Esophagus (tissue), 2 donors: ENCODE measurements at regions not wholly inside any gene's neighbourhood (a gene's known extent, or its start where the extent isn't known, plus 50 kb on each side); places are given as distances from the start of the nearest gene placed in this dataset.

Experiments
- H3K27ac ChIP-seq, 2 donors: one replicate each; pipeline ENCODE4 v1.5.1; 2013; ENCODE audit warnings: low read depth in 2 of 2, mild to moderate bottlenecking in 2 of 2, inconsistent platforms in 1 of 2, low read length in 1 of 2, moderate library complexity in 1 of 2
- H3K27me3 ChIP-seq, 2 donors: one replicate each; pipeline ENCODE4 v1.6.1; 2013; ENCODE audit warnings: low read length in 2 of 2, control low read depth in 1 of 2, mild to moderate bottlenecking in 1 of 2; ENCODE audit not compliant: insufficient read depth in 2 of 2, control insufficient read depth in 1 of 2
- H3K36me3 ChIP-seq, 2 donors: one replicate each; pipeline ENCODE4 v1.6.1; 2013; ENCODE audit warnings: low read length in 1 of 2; ENCODE audit not compliant: control insufficient read depth in 2 of 2, insufficient read depth in 2 of 2
- H3K4me1 ChIP-seq, 2 donors: one replicate each; pipeline ENCODE4 v1.6.1; 2013; ENCODE audit warnings: low read length in 1 of 2; ENCODE audit not compliant: control insufficient read depth in 2 of 2, insufficient read depth in 2 of 2
- H3K4me3 ChIP-seq, 2 donors: one replicate each; pipeline ENCODE4 v1.5.1; 2013; ENCODE audit warnings: low read length in 2 of 2, mild to moderate bottlenecking in 2 of 2, low read depth in 1 of 2, moderate library complexity in 1 of 2
- H3K9me3 ChIP-seq, 2 donors: one replicate each; pipeline ENCODE4 v1.6.1; 2013; ENCODE audit warnings: mild to moderate bottlenecking in 2 of 2, low read depth in 1 of 2, low read length in 1 of 2, moderate library complexity in 1 of 2; ENCODE audit not compliant: control insufficient read depth in 2 of 2, insufficient read depth in 1 of 2
- WGBS, 2 donors: extraction: QIAGEN DNeasy Blood & Tissue Kit; methylation state at CpG; one replicate each; pipeline ENCODE4 v1.1.7; 2013; 5-methylcytosine and 5-hydroxymethylcytosine counted together
- donor health status: healthy with polysubstance abuse.
- donor health status: Bipolar disorder and iron deficiency.

DNA sequence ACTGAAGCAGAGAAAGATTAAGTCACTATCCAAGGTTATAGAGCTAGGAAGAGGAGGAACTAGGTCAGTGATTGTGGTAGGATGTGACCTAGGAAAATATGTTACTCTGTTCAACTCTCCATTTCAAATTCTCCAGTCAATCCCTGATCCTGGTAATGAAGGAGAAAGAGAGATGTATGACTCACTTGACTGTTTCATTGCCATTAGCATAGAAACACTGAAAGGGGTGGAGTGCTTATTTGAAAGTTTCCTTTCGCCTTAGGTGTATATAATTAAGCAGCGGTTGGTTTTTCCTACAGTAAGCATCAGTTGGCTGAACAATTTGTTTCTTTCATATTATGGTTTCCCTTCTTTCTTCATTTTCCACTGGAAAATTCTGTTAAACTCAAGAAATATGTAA is 198.1 kb upstream of the CSNK1A1L start:
- Histone ChIP-seq H3K4me3 (no peak overlapping the region), H3K9me3 (no peaks in the 10 kb centered on the region), H3K36me3 (no peaks in the 10 kb centered on the region), H3K27me3 (no peaks in the 10 kb centered on the region), H3K27ac (no peak overlapping the region), H3K4me1 (no peaks in the 10 kb centered on the region)
- 61 to 72% methylated on average over 2 of the region's 2 CpGs for WGBS, 2 donors

DNA sequence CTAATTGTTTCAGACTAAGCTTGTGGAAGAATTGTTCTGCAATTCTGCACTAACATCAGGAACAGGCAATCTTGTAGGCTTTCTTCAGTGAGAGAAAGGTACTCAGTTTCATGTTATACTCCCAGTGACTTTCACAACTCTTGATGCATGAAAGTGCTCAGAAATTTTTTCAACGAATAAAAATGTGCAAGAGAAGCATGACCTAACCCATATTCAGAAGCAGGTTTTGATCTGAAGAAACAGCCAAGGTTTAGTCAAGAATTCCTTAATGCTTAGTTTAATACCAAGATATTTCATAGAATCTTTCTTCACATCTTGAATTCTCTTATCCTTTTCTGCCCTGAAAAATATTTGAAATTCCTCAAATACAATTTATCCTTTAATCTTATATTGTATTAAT is 197.2 kb upstream of the CSNK1A1L start:
- WGBS, 2 donors = 57 to 75% methylated on average over 1 of the region's 1 CpG
- no peaks in the 10 kb centered on the region for H3K36me3 ChIP-seq

DNA sequence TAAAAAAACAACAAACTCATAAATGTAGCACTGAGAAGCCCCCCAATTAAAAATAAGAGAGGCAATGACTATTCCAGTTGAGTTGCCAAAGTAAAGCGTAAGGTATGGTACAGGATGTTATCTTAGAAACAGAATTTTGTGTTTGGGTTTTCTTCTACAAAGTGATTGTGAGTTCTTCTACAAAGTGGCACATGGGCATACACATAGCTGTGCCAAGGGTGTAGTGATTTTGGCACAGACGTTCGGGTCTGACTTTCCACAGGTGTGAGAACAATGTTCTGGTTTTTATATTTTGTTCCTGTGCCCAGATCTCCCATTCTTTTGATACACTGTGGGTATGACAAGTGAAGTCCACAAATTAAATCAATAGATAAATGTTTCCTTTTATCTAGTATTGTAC is 190.1 kb upstream of the CSNK1A1L start:
- 42 to 49% methylated on average over 3 of the region's 3 CpGs for WGBS, 2 donors
- no peaks in the 10 kb centered on the region for H3K9me3 ChIP-seq
- H3K4me1 ChIP-seq = no peaks in the 10 kb centered on the region
- no peaks in the 10 kb centered on the region for H3K36me3 ChIP-seq
- no peak overlapping the region for H3K4me3 ChIP-seq
- no peaks in the 10 kb centered on the region for H3K27me3 ChIP-seq
- peak overlapping the region in 1 of 2 donors; percentile 3 for H3K27ac ChIP-seq

More for the DNA sequence above, 197.2 kb upstream of the CSNK1A1L start:
- H3K9me3 ChIP-seq = no peaks in the 10 kb centered on the region
- no peaks in the 10 kb centered on the region for H3K27me3 ChIP-seq
- no peaks in the 10 kb centered on the region for H3K4me1 ChIP-seq
- H3K4me3 ChIP-seq = no peak overlapping the region
- no peak overlapping the region for H3K27ac ChIP-seq

DNA sequence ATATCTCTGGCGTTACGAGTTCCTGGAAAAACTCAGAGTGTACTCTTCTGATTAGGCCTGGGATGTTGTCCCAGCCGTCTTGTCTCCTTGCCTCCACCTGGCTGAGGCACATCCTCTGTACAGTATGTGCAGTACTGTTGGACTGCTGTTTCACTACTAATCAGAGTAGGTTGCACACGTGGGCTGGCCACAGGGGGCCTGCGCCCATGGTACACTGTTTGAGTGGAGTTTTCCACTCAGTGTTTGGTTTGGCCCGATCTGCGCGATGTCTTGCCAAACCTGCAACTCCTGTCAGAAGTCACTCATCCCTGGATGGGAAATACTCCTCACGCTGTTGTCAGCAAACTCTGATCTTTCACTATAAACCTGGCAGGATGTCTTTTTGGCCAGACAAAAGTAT is 189.6 kb upstream of the CSNK1A1L start:
- H3K4me1 ChIP-seq = no peaks in the 10 kb centered on the region
- H3K27me3 ChIP-seq = no peaks in the 10 kb centered on the region
- no peaks in the 10 kb centered on the region for H3K36me3 ChIP-seq
- WGBS, 2 donors = 51 to 57% methylated on average over 9 of the region's 9 CpGs
- peak overlapping the region in 1 of 2 donors; percentile 3 for H3K27ac ChIP-seq
- H3K4me3 ChIP-seq = no peak overlapping the region
- H3K9me3 ChIP-seq = no peaks in the 10 kb centered on the region

DNA sequence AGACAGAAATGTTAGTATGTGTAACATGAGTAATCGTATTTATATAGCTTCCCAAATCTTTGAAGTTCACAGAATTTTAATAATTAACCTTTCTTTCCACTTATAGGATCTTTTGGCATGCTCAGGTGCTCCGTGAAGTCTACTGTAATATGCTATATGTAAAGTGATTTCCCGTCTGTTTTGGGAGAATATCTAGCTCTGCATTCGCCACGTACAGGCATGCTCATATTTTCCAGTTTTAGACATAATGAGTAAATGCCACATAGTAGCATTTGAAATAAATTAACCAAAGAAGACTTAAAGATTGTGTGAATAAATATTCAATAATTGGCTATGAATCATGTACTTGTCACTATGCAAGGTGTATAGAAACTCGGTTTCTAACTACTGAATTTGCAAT is 189.0 kb upstream of the CSNK1A1L start:
- no peak overlapping the region for H3K27ac ChIP-seq
- no peaks in the 10 kb centered on the region for H3K36me3 ChIP-seq
- H3K9me3 ChIP-seq = no peaks in the 10 kb centered on the region
- no peaks in the 10 kb centered on the region for H3K27me3 ChIP-seq
- no peaks in the 10 kb centered on the region for H3K4me1 ChIP-seq
- 72 to 84% methylated on average over 6 of the region's 6 CpGs for WGBS, 2 donors
- no peak overlapping the region for H3K4me3 ChIP-seq

DNA sequence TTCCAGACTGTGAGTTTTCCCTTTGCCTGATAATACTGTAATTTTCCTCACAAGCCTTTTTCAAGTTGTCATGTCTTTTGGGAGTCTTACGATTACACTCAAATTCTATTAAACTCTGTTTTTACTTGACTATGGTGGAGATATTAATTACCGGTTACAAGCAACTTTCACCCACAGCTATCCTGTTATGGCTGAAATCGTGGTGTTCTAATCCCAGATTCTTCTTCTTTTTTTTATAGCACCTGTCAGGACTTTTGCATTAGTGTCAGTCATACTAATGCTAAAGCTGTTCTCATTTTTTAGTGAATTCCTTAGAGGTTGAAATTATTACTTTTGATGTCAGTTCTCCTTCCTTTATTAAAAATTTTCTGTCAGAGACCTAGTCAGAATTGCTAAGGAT is 187.8 kb upstream of the CSNK1A1L start:
- H3K27me3 ChIP-seq = no peaks in the 10 kb centered on the region
- WGBS, 2 donors = 87 to 88% methylated on average over 3 of the region's 3 CpGs
- H3K27ac ChIP-seq = no peak overlapping the region
- H3K36me3 ChIP-seq = no peaks in the 10 kb centered on the region
- no peaks in the 10 kb centered on the region for H3K4me1 ChIP-seq
- no peaks in the 10 kb centered on the region for H3K9me3 ChIP-seq
- H3K4me3 ChIP-seq = no peak overlapping the region

DNA sequence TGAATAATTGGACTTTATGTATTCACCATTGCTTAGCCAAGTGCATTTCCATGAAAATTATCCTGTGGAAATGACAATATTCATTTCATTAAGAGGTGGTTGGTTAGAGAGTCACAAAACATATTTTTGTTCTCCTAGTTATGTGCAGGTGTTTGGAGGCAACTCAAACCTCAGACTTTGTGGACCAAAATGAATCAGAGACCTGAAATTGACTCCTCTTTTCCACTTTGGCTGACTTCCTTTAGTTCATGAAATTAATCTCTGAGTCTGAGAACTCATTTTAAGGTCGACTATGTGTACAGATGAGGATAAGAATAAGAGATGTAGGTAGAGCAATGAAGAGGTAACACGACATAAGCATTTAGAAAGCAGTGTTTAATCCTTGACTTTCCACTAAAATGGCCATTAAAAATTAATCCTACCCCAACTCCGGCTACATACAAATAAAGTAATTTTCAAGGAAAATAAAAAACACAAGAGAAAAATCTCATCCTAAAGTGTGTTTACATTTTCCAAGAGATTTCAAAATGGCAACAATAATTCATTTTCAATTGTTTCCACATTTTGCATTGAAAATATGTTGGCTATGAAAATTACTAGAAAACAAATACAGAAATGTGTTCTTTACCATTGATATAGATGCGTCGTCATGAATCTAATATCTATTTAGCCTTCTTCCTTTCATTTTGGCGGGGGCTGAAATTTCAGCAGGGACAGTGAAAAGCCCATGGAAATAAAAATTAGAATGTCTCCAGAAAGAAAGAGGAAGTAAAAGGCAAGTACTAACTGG is 185.4 kb upstream of the CSNK1A1L start:
- H3K27ac ChIP-seq = no peak overlapping the region
- no peaks in the 10 kb centered on the region for H3K4me1 ChIP-seq
- no peaks in the 10 kb centered on the region for H3K9me3 ChIP-seq
- no peaks in the 10 kb centered on the region for H3K36me3 ChIP-seq
- no peak overlapping the region for H3K4me3 ChIP-seq
- H3K27me3 ChIP-seq = no peaks in the 10 kb centered on the region
- WGBS, 2 donors = 88 to 90% methylated on average over 6 of the region's 6 CpGs

DNA sequence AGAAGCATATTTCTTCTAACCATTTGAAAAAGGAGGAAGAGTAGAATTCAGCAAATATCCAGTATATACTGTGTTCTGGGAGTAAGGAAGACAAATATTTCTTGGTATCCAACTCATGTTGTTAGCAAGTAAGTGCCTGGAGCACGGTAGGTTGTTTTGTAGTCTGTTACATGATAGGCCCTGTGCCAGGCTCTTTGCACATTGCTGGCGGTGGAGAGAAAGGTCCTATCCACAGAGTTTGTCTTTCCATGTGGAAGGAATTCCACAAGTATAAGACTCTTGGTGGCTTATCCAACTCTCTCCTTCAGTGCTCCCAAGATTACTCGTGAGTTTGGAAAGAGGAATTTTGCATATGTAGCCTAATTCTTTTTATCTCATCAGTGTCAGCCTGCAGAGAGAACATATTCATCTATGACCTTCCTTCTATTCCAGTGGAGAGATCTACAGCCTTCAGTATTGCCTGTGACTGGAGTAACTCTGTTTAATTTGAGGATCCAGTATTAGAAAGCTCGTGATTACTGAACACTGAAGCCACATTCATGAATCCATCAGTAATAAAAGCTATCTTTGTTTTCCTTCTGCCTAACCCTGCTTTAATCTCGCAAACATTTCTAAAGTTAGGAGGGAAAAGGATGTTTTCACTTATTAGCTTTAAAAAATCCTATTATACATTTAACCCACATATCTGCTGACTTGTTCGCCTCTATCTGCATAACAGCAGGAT is 183.9 kb upstream of the CSNK1A1L start:
- 77 to 86% methylated on average over 6 of the region's 6 CpGs for WGBS, 2 donors
- Histone ChIP-seq H3K27ac (no peak overlapping the region), H3K27me3 (no peaks in the 10 kb centered on the region), H3K36me3 (no peaks in the 10 kb centered on the region), H3K4me1 (no peaks in the 10 kb centered on the region), H3K4me3 (no peak overlapping the region), H3K9me3 (no peaks in the 10 kb centered on the region)

DNA sequence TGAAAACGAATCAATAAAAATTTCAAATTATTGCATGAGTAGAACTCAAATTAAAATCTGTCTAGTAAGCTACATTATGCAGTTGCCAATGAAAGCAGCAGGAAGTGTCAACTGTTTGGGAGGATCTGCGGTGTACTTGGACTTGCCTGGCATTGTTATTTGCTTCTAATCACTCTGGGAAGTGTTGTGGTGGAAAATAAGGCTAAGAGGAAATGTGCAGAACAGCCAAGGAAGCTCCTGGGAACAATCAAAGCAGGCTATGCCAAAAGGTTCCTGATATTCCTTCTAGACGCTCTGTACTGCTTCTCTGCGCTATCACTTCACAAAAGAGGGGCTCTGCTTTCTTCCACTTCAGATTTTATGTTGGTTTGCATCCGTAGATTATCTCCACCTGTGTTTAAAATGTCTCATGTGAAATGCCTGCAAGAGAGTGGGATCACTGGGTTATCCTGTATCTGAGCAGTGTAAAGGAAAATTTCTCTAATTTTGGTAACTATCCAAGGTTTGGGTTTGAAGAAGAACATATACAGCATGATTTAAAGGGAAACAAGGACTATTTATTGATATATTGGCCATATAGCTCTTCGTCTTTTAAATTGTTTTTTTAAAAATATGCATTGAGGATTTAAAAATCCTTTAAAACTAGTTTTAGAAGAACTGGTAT is 182.7 kb upstream of the CSNK1A1L start:
- no peaks in the 10 kb centered on the region for H3K4me1 ChIP-seq
- no peaks in the 10 kb centered on the region for H3K9me3 ChIP-seq
- 71 to 79% methylated on average over 6 of the region's 6 CpGs for WGBS, 2 donors
- no peak overlapping the region for H3K4me3 ChIP-seq
- H3K36me3 ChIP-seq = no peaks in the 10 kb centered on the region
- H3K27me3 ChIP-seq = no peaks in the 10 kb centered on the region
- no peak overlapping the region for H3K27ac ChIP-seq
